HG03159 (cell line): ENCODE measurements at regions not wholly inside any gene's neighbourhood (a gene's known extent, or its start where the extent isn't known, plus 50 kb on each side); places are given as distances from the start of the nearest gene placed in this dataset.

Experiments used
- ATAC-seq: cut with Tn5 transposase; IDR thresholded peaks from one replicate; pipeline ENCODE4 v1.9.1; 2021; ENCODE audit warnings: mild to moderate bottlenecking, moderate library complexity; ENCODE audit not compliant: unreplicated experiment

DNA sequence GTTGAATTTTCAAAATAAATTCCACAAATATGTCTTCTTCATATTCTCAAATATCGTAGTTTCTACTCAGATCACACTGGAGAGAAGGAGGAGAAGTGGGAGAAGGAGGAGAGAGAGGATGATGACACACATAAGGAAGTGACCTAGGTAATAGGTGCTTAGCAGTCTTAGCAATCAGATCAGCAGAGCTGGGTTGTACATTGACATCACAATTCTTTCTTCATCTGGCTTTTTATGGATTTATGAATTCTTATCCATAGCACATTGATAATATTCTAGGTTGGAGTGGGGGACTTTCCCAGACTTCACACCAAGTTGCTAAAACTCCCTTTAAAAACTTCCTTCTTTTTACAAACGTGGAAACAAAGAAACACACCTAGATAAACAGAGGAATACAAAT is 86.9 kb downstream of the FGF9 start:
- ATAC-seq, result no peak

DNA sequence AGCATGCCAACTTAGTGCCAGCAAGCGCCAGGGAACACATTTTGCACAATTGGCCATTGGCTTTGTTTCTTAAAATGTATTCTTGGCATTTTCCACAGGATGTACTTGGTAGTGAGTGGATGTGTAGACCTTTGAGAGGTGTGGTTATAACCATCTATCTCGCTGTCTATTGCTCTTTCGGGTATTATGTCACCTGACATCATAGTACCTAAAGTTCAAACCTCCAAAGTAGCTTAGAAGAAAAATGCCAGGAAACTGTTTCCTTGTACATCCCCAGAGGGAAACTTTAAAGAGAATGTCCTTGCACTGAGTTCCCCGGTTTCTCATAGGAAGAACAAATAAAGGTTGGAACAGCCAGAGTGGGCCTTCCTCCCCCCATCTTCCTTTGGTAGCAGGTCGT is 87.6 kb downstream of the FGF9 start:
- no peak for ATAC-seq

DNA sequence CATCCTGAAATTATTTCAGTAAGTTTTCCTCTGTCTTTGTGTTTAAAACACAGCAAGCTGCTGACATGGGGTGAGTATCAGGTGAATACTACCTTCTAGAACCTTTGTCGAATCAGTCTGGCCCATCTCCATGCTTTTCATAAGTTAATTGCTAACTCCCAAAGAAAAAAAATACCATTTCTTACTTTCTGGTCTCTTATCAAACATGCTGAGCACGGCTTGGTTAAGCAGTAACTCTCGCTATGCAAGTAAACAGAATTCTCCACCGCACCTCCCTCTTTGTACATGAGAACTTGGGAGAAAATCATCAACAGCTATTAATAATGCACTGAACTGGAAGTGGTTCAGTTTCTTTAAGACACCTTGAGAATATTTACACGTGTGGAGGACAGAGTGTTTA is 88.6 kb downstream of the FGF9 start:
- no peak for ATAC-seq

DNA sequence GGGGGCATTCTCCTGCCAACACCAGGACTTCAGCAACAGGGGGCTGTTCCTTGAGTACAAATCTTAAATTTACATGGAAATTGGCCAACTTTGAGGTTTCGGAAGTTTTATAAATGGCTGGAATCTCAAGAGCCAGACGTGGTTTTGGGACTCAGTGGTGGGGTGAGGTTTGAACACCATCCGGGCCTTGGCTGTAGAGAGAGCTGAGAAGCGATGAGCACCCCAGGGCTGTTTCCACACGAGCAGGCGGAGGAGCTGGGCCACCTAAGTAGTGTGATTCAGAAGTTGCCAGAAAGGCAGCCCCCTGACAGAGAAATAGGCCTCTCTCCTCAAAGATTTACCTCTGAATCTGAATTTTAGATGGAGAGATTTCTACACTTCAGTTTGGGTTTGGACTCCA is 89.0 kb downstream of the FGF9 start:
- ATAC-seq, result no peak

DNA sequence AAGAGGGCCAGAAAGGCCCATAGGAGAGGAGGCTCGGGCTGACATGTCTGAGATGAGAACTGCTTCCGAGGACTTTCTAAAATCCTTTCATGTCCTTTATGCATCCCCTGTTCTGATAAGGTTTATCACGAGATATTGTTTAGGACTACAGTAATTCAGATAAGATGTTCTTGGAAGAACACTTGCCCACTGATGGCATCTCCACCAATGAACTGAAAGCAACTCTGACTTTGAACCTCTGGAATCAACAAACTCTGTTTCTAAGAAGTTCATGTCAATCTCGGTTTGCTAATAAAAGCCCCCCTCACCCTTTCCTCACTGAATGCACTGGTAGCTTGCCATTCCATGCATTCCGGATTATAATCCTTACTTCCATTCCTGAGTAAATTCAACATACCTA is 90.9 kb downstream of the FGF9 start:
- ATAC-seq, result no peak

DNA sequence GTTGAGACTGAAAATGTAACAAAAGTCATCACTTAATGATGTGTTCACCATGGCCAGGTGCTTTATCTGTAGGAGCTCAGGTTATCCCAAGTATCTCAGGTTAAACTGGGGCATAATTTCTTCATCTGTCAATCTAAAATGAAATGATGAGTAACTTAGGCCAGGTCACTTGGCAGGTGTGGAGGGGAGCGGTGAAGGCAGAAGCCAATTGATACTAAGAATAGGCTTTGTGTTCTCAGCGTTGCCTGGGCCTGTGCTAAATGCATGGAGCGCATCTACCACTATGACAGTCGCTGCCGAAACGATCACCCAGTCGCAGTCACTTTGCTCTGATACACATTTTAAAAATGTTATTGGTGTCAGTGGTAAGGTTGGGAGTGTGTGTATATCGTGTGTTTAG is 91.6 kb downstream of the FGF9 start:
- ATAC-seq, result no peak

DNA sequence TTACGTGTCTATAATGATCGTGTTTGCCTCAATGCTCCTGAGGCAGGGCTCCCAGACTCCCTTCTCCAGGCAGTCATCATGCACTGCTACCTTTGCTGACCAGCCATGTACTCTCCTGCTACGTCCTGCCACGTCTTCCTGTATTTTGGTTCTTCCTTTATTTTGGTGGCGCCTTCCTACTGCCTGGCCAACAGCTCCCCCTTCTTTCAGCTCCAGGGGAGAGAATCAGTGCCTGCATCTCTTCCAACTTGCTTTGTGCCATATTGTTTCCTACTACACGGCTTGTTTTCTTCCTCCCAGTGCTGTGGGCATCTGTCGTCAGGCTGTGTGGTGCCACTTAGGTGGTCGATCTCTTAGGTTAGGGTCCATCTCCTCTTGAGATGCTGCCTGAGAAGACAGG is 96.2 kb downstream of the FGF9 start:
- ATAC-seq, result no peak

DNA sequence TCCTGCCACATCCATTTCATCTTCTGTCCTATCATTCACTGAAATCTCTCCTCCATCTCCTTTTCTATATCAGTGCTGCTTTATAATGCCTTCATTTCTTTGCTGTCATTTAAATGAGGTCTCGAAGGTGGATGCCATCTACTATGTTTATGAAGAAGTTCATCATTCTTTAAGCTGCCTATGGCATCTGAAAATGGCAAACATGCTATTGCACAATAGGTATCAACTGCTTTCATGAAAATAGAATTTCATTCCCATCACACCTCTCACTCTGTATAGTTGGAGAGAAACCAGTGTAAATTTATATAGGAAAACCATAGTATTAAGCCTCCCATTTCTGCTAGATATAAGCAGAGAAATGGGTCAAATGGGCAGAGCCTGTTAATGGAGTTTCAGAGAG is 100.2 kb downstream of the FGF9 start:
- ATAC-seq, result no peak

DNA sequence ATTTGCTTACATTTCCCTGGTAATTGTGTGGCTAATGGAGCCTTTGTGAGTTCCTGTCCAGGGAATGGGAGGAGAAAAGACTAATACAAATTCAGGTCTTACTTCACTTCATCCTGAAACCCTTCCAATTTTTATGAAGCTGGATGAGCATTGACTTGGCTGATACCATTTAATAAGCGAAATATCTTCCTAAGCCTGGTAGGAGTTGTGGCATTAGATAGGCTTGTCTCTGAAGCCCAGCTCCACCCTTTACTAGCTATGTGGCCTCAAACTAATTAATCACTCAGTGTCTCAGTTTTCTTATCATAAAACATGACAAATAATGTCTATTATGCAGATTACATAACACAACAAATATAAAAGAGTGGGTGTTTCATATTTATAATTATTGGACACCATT is 106.3 kb downstream of the FGF9 start:
- ATAC-seq, result no peak

DNA sequence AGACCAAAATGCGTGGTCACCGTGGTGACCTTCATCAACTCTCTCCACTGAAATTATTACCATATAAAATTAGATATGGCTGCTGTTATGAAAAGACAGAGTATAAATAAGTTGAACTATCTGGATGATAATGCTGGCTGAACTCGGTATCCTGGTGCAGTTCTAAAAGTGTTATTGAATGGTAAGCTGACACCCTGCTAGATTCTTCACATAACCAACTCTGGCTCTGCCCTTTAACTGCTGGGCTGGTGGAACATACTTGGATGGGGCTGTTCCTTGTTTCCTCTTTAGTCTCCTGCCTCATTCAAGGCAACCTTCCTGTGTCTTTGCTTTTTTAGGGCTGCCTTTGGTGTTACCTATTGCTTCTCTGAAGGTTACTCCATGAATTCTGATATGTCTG is 106.9 kb downstream of the FGF9 start:
- ATAC-seq, result no peak

DNA sequence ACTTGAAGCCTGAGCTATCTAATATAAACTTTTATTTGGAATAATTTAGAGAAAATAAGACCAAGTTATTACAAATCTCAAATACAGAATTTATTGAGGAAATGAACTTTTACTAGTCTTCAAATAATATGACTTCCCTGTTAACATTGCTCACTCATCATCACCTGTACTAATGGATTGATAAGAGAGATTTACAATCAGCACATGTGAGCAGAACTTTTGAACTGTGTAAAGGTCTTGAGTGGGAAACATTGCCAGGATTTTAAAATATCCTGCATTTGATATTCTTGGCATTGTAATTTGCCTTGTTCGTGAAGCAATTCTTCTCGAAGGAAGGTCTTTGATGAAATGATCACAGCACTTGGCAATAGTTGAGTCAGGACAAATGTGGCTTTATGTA is 111.9 kb downstream of the FGF9 start:
- ATAC-seq, result no peak

DNA sequence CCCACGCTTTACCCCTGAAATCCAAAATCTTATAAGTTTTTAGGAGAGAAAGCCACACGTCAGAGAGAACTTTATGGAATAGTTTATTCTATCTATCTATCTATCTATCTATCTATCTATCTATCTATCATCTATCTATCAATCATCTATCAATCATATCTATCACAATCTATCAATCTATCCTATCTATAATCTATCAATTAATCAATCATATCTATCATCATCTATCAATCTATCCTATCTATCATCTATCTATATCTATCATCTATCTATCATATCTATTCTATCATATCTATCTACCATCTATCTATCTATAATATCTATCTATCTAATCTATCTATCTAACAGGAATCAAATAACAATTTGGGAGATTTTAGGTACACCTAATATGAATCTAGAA is 115.1 kb downstream of the FGF9 start:
- no peak for ATAC-seq

DNA sequence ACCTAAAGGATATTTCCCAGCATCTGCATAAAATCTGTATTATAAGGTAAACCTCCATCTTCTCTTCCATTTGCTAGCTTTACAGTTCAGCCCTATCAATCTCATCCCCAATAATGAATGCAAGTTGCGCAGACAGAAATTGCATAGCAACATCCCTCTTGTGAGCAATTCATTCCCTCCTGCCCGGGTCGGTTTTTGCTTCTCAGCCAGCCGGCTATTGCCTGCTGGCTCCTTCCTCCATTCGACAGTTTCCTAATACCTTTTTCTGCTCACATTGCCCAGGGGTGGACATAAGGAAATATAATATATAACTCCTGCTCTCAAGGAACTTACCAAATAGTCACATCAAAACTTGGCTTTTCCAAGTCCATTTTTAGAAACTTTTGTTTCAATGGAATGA is 125.2 kb downstream of the FGF9 start:
- ATAC-seq, result no peak

DNA sequence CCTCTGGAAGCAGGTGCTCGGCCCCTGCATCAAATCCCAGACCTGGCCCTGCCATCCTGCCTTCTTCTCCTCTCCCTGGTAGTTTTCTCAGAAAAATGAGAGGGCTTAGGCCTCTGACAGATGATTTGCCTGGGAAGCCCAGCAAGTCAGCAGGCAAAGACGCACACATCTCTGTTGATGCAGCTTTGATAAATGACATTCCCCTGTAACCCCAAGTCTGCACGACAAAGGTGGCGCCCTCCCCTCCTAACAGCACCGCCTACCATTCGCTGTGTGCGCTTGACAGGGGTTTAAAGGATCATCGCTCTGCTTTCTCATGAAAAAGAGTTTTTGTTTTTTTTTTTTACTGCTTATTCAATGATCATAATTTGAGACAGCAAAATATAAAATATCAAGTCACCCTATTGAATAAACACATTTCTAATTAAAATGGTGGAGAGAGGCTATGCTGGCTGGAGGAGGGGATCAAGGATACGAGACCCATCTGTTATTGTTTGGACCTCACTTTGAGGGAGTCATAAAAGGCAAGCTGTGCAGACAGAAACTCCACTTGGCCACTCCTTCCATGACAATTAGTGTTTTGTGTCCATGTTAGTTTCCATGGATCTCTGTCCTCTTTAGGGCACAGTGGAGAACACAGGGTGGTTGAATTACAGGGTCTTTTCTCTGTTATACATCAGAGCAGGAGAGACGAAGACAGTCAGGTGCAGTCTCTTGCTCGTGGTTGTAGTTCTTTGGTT is 126.1 kb downstream of the FGF9 start:
- no peak for ATAC-seq

DNA sequence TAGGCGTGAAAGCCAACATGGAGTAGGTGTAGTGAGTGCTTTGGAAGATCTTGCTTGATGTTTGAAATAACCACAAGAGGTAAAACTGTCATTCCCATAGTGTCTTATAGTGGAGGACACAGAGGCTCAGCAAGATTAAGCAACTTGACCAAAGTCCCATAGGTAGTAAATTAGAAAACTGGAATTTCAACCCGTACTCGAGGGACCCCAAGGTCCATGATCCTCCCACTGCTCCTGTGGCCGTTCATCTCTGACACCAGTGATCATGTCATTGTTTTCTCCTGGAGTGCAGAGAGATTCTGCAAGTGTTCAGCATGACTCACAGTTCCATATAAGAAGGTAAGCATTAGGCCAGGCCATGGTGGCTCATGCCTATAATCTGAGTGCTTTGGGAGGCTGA is 126.9 kb downstream of the FGF9 start:
- ATAC-seq, result no peak

DNA sequence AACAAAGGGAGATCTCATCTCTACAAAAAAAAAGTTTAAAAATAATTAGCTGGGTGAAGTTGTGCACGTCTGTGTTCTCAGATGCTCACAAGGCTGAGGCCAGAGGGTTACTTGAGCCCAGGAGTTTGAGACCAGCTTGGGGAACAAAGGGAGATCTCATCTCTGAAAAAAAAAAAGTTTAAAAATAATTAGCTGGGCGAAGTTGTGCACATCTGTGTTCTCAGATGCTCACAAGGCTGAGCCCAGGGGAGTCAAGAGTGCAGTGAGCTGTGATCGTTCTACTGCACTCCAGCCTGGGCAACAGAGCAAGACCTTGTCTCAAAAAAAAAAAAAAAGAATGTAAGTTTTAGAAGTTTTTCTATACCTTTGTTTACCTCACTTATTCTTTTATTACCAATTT is 127.3 kb downstream of the FGF9 start:
- no peak for ATAC-seq

DNA sequence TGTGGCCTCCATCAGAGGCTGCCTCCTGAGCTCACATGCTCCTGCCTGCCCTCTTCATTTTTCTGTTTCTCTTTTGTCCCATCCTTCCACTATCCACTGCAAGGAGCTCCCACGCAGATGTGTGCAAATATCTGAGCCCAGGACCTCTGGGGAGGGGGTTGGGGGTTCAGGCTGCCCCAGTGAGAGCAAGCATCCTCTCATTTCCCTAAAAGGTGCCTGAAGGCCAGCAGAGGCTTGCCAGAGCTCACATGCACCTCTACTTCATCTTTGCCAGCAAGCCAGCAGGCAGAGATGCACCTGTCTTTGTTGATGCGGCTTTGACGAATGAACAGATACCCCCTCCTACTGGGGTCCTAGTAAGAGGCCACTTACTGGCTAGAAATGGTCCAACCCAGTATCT is 128.8 kb downstream of the FGF9 start:
- no peak for ATAC-seq

DNA sequence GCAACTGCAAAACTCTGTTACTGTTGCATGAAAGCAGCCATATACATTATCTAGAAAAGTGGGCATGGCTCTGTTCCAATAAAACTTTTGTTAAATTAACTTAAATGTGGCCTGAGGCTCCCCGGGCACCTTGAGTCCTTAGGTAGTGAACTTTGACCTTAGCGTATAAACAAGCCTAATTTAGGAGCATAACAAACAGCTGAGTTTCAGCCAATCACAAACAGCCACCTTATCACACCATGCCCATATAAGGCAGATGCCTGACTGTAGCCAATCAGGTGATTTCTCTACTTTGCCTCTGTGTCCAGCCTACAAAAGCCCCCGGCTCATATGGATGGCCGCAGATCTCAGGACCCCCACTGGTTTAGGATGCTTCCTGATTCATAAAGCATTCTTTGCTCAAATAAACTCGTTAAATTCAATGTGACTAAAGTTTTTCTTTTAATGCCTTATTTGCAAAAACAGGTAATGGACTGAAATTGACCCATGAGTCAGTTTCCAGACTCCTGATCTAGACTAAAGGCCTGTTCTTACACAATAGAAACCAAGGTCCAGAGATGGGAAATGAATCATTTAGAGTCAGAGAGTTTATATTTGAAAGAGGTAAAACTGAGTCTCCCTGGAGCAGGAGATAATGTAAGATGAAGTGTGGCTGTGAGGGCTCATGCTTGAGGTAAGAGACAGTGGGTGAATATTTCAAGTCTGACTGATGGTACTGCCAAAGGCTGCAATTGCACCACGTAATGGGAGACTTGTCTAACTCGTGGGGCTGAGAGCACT is 130.2 kb downstream of the FGF9 start:
- no peak for ATAC-seq

DNA sequence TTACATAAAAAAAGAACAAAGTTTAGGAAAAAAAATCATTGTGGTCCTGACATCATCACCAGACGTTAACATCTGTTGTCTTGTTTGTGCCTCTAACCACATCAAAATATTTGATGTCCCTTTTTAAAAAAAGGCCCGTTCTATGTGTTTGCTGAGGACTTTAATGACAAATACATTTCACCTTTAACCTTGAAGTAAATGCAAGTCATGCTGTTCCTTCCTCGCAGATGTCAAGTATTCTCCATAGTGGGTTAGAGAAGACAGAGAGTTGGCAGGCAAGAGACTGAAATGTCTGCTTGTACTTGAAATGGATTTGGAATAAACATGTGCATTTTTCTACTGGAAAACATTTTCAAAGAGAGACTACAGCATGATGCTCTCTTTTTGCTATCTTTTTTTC is 134.9 kb downstream of the FGF9 start:
- no peak for ATAC-seq

DNA sequence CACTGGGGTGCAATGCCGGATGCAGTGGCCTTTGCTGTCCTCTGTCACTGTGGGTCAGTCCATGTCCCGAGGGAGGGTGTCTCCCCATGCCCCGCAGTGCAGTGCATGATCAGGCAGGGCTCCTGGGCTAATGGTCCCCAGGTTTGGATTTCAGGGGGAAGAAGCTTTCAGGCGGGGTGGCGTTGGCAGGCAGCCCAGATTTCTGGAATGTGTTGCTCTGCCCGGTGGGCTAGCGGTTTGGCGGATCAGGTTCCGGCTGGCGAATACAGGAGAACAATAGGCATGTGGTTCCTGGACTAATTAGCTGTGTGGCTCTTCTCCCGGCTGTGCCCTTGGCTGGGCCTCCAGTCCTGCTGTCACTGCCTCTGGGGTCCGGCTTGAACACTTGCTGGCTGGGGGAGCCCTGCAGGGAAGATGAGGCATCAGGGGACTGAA is 141.3 kb downstream of the FGF9 start:
- ATAC-seq, result no peak

DNA sequence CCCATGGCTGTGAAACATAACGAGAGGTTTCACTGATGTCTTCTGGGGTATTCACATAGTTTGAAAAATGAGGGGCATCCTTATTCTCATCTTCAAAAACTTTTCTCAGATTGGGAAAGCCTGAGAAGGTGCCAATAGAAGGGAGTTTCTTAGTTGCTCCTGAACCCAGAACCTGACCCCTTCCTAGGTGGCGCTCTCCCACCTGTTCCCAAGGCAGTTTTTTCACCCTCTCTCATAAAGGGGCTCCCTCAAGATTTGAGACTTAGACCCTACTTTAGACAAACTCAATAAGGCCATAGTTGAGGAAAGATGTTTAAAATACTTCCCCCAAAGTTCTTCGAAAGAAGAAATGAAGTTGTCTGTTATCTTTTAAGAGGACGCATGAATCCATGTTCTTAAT is 142.2 kb downstream of the FGF9 start:
- ATAC-seq, result no peak

DNA sequence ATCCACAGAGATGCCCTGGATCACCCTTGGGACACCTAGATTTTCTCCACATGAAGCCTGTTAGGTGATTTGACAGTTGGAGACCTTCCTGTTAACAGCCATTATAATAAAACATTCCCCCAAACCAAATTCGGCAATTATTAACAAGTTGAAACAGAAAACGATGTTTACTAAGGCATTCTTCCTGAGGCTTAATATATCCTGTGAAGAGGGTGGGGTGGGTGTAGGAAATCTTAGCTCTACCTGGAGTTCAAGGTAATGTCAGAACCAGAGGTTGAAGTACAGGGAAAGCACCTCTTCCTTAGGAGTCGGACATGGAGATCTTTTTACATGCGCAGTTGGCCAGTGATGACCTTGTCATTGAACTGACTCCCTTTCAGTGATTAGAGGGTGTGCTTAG is 143.0 kb downstream of the FGF9 start:
- no peak for ATAC-seq

DNA sequence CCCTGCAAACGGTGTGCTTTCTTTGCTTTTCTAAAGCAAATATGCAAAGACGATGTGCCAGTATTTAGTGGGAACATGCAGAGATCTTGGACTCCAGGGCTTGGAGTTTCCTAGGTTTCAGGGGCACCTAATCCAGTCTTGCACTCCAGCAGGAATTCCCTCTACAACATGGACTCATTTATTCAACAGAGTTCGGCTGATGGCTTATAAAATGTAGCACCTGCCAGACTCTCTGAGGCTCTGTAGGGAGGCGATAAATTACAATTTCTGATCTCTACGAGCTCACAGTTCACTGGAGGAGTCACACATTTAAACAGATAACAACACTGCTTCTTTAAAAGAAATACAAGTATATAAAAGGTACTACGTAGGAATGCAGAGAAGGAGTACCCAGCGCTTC is 143.7 kb downstream of the FGF9 start:
- ATAC-seq, result no peak
